ENCODE measurements at regions not wholly inside any gene's neighbourhood (a gene's known extent, or its start where the extent isn't known, plus 50 kb on each side); places are given as distances from the start of the nearest gene placed in this dataset.

- H3K9me3 ChIP-seq (ENCODE audit: low read length), result no peaks in the 10 kb centered on the region
These were observed 927.1 kb downstream of the NR2F1-AS1 start for GRCh38 chr5:92653730-92654461.

DNA sequence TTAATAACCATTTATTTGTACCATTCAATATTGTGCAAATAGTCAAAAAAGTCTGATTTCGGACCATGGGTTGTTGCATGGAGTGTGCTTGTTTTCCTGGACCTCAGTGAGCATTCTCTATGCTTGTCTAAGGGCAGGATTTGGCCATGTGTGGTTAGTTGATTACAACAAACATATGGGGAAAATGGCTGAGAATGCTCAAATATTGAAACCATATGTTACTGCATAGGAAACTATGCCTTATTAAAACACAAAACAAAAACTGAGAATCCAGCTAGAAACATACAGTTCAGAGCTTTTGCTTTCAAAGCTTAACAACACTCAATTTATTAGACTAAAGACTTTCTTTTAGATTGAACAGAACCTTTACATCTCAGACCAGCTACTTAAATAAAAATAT lies 928.3 kb downstream of the NR2F1-AS1 start:
- Histone ChIP-seq H3K36me3 (ENCODE audit: insufficient read depth, low read length) (no peaks in the 10 kb centered on the region), H3F3A (ENCODE audit: insufficient read depth, low read length, poor library complexity, severe bottlenecking) (no peaks in the 10 kb centered on the region), H2AFZ (ENCODE audit: low read depth, low read length) (no peak overlapping the region), H3K4me3 (ENCODE audit: low read length) (no peak overlapping the region), H3K79me2 (replicated peaks; ENCODE audit: insufficient read depth, low read length) (no peaks in the 10 kb centered on the region), H3K9me2 (ENCODE audit: insufficient read depth, low read length) (no peaks in the 10 kb centered on the region), H3K9me3 (ENCODE audit: low read length) (no peaks in the 10 kb centered on the region), H3K27me3 (ENCODE audit: insufficient read depth, low read depth, low read length) (no peaks in the 10 kb centered on the region), H4K20me1 (ENCODE audit: insufficient read depth) (no peaks in the 10 kb centered on the region), H3K9ac (ENCODE audit: low read length) (no peak overlapping the region), H3K4me2 (ENCODE audit: low read length) (no peak overlapping the region), H3K27ac (ENCODE audit: low read length) (no peak overlapping the region)
- TF ChIP-seq TAF1 (IDR thresholded peaks at IDR 0.05; ENCODE audit: low read depth), result no peak
- TF ChIP-seq EP300 (conservative IDR thresholded peaks at IDR 0.05; ENCODE audit: poor library complexity, severe bottlenecking), result no peak
- no peak for TF ChIP-seq POLR2AphosphoS5 (IDR thresholded peaks at IDR 0.05)
- no peak for TF ChIP-seq SMC3 (conservative IDR thresholded peaks at IDR 0.05; ENCODE audit: poor library complexity)
- TF ChIP-seq, protein P1, sequence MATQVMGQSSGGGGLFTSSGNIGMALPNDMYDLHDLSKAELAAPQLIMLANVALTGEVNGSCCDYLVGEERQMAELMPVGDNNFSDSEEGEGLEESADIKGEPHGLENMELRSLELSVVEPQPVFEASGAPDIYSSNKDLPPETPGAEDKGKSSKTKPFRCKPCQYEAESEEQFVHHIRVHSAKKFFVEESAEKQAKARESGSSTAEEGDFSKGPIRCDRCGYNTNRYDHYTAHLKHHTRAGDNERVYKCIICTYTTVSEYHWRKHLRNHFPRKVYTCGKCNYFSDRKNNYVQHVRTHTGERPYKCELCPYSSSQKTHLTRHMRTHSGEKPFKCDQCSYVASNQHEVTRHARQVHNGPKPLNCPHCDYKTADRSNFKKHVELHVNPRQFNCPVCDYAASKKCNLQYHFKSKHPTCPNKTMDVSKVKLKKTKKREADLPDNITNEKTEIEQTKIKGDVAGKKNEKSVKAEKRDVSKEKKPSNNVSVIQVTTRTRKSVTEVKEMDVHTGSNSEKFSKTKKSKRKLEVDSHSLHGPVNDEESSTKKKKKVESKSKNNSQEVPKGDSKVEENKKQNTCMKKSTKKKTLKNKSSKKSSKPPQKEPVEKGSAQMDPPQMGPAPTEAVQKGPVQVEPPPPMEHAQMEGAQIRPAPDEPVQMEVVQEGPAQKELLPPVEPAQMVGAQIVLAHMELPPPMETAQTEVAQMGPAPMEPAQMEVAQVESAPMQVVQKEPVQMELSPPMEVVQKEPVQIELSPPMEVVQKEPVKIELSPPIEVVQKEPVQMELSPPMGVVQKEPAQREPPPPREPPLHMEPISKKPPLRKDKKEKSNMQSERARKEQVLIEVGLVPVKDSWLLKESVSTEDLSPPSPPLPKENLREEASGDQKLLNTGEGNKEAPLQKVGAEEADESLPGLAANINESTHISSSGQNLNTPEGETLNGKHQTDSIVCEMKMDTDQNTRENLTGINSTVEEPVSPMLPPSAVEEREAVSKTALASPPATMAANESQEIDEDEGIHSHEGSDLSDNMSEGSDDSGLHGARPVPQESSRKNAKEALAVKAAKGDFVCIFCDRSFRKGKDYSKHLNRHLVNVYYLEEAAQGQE (IDR thresholded peaks at IDR 0.05; ENCODE audit: borderline replicate concordance), result no peak
- TF ChIP-seq RAD21 (conservative IDR thresholded peaks at IDR 0.05), result no peak
- TF ChIP-seq MXI1 (conservative IDR thresholded peaks at IDR 0.05; ENCODE audit: poor library complexity, severe bottlenecking), result no peak
- TF ChIP-seq CTCF (IDR thresholded peaks at IDR 0.05; ENCODE audit: poor library complexity, severe bottlenecking), result no peak
- no peak for TF ChIP-seq EZH2 (IDR thresholded peaks at IDR 0.05; ENCODE audit: borderline replicate concordance, insufficient read depth, low read length, poor library complexity, severe bottlenecking)

More at GRCh38 chr5:92653730-92654461, 927.1 kb downstream of the NR2F1-AS1 start:
- Histone ChIP-seq H3K4me3 (ENCODE audit: low read length) (no peak overlapping the region), H3K79me2 (replicated peaks; ENCODE audit: insufficient read depth, low read length) (no peaks in the 10 kb centered on the region), H3K27ac (ENCODE audit: low read length) (no peak overlapping the region), H3K9ac (ENCODE audit: low read length) (no peak overlapping the region), H3K36me3 (ENCODE audit: insufficient read depth, low read length) (no peaks in the 10 kb centered on the region), H4K20me1 (ENCODE audit: insufficient read depth) (no peaks in the 10 kb centered on the region), H3K4me2 (ENCODE audit: low read length) (no peak overlapping the region), H3K9me2 (ENCODE audit: insufficient read depth, low read length) (no peaks in the 10 kb centered on the region), H2AFZ (ENCODE audit: low read depth, low read length) (no peak overlapping the region), H3F3A (ENCODE audit: insufficient read depth, low read length, poor library complexity, severe bottlenecking) (no peaks in the 10 kb centered on the region), H3K27me3 (ENCODE audit: insufficient read depth, low read depth, low read length) (no peaks in the 10 kb centered on the region)
- no peak for TF ChIP-seq EP300 (conservative IDR thresholded peaks at IDR 0.05; ENCODE audit: poor library complexity, severe bottlenecking)
- TF ChIP-seq, protein P1 (IDR thresholded peaks at IDR 0.05; ENCODE audit: borderline replicate concordance), result no peak
- no peak for TF ChIP-seq MXI1 (conservative IDR thresholded peaks at IDR 0.05; ENCODE audit: poor library complexity, severe bottlenecking)
- no peak for TF ChIP-seq EZH2 (IDR thresholded peaks at IDR 0.05; ENCODE audit: borderline replicate concordance, insufficient read depth, low read length, poor library complexity, severe bottlenecking)
- no peak for TF ChIP-seq RAD21 (conservative IDR thresholded peaks at IDR 0.05)
- no peak for TF ChIP-seq TAF1 (IDR thresholded peaks at IDR 0.05; ENCODE audit: low read depth)
- no peak for TF ChIP-seq CTCF (IDR thresholded peaks at IDR 0.05; ENCODE audit: poor library complexity, severe bottlenecking)
